CD4-positive, alpha-beta T cell treated with Interleukin-1 beta for 1 hour (primary cell): ENCODE measurements at regions not wholly inside any gene's neighbourhood (a gene's known extent, or its start where the extent isn't known, plus 50 kb on each side); places are given as distances from the start of the nearest gene placed in this dataset.
A peak's percentile ranks its signal among the peaks of the same experiment; 100 is the strongest.

ENCODE experiments used
- DNase-seq, 2 donors: peaks; one replicate each; pipeline ENCODE4 v3.0.0-alpha.2; 2020 to 2022

- DNase-seq = no peak
Observed at GRCh38 chrY:21175505-21175904, 335.6 kb upstream of the RBMY1B start.

GRCh38 chrY:21177306-21177800 lies 333.8 kb upstream of the RBMY1B start:
- DNase-seq = no peak

- DNase-seq = no peak
Observed at GRCh38 chrY:21178281-21178680, 332.9 kb upstream of the RBMY1B start.

GRCh38 chrY:21180921-21181320 lies 330.2 kb upstream of the RBMY1B start:
- peak in 1 of 2 donors; percentile 49 for DNase-seq

- no peak for DNase-seq
Observed at GRCh38 chrY:21184271-21184670, 326.9 kb upstream of the RBMY1B start.

GRCh38 chrY:21185419-21186105 lies 325.6 kb upstream of the RBMY1B start:
- no peak for DNase-seq

- DNase-seq = no peak
Observed at GRCh38 chrY:21192694-21193093, 318.4 kb upstream of the RBMY1B start.

GRCh38 chrY:21200246-21200645 lies 310.9 kb upstream of the RBMY1B start:
- DNase-seq = no peak

- DNase-seq = no peak
Observed at GRCh38 chrY:21227849-21228248, 283.3 kb upstream of the RBMY1B start.

GRCh38 chrY:21240221-21240620 lies 270.9 kb upstream of the RBMY1B start:
- DNase-seq = peak in 1 of 2 donors; percentile 65

GRCh38 chrY:21240662-21241310 lies 270.4 kb upstream of the RBMY1B start:
- no peak for DNase-seq

- DNase-seq = no peak
Observed at GRCh38 chrY:21242793-21243192, 268.3 kb upstream of the RBMY1B start.

- no peak for DNase-seq
Observed at GRCh38 chrY:21246780-21247179, 264.4 kb upstream of the RBMY1B start.

- peak in 1 of 2 donors; percentile 26 for DNase-seq
Observed at GRCh38 chrY:21248591-21248990, 262.5 kb upstream of the RBMY1B start.

- no peak for DNase-seq
Observed at GRCh38 chrY:21253455-21254248, 257.5 kb upstream of the RBMY1B start.

GRCh38 chrY:21254476-21254875 lies 256.7 kb upstream of the RBMY1B start:
- DNase-seq = no peak

GRCh38 chrY:21256820-21257219 lies 254.3 kb upstream of the RBMY1B start:
- DNase-seq = no peak

- no peak for DNase-seq
Observed at GRCh38 chrY:21259707-21260106, 251.4 kb upstream of the RBMY1B start.

GRCh38 chrY:21260325-21260724 lies 250.8 kb upstream of the RBMY1B start:
- peak in 1 of 2 donors; percentile 36 for DNase-seq

GRCh38 chrY:21261158-21261557 lies 250.0 kb upstream of the RBMY1B start:
- DNase-seq = no peak

GRCh38 chrY:21266751-21267150 lies 244.4 kb upstream of the RBMY1B start:
- no peak for DNase-seq

GRCh38 chrY:21267164-21267563 lies 244.0 kb upstream of the RBMY1B start:
- DNase-seq = no peak

- DNase-seq = no peak
Observed at GRCh38 chrY:21287769-21288168, 223.4 kb upstream of the RBMY1B start.

- DNase-seq = no peak
Observed at GRCh38 chrY:21288908-21289307, 222.2 kb upstream of the RBMY1B start.
